ENCODE measurements at regions not wholly inside any gene's neighbourhood (a gene's known extent, or its start where the extent isn't known, plus 50 kb on each side); places are given as distances from the start of the nearest gene placed in this dataset.

- TF ChIP-seq CTCF (IDR thresholded peaks at IDR 0.05; ENCODE audit: low read length) (no peak), EZH2 (IDR thresholded peaks at IDR 0.05; ENCODE audit: borderline replicate concordance, low read length) (no peak)
Measured at GRCh38 chr15:67914028-67914427, 74.2 kb upstream of the RNU6-1 start.
